GM23338 (cell line): ENCODE measurements at regions not wholly inside any gene's neighbourhood (a gene's known extent, or its start where the extent isn't known, plus 50 kb on each side); places are given as distances from the start of the nearest gene placed in this dataset.

Experiments used
- CREB1 ChIP-seq: fragments of 250-450 bp; sonication (Bioruptor Pico); IDR thresholded peaks from 2 replicates; pipeline ENCODE4 v1.5.0; 2020; ENCODE audit warnings: low read depth, mild to moderate bottlenecking, moderate library complexity
- EZH2 ChIP-seq: fragments of 200-600 bp; sonication (generic); IDR thresholded peaks from one replicate; pipeline ENCODE4 v1.8.0; 2017; ENCODE audit warnings: antibody characterized with exemption, mild to moderate bottlenecking, low read depth; ENCODE audit not compliant: unreplicated experiment
- EZH2phosphoT487 ChIP-seq: fragments of 200-600 bp; sonication (generic); IDR thresholded peaks from one replicate; pipeline ENCODE4 v1.8.1; 2018; ENCODE audit warnings: antibody characterized with exemption; ENCODE audit not compliant: unreplicated experiment
- POLR2AphosphoS5 ChIP-seq: IDR thresholded peaks from 2 replicates; pipeline ENCODE4 v1.6.1; 2016; ENCODE audit warnings: antibody characterized with exemption, low read depth
- REST ChIP-seq: IDR thresholded peaks from one replicate; pipeline ENCODE4 v1.6.1; 2018; ENCODE audit warnings: antibody characterized with exemption; ENCODE audit not compliant: unreplicated experiment
- ZNF462 ChIP-seq: fragments of 250-450 bp; sonication (Bioruptor Pico); IDR thresholded peaks from 2 replicates; pipeline ENCODE4 v1.5.0; 2020; ENCODE audit warnings: mild to moderate bottlenecking, moderate library complexity
- TF ChIP-seq, protein P1 (sequence below), 2 experiments: fragments of 200-600 bp in 1 of 2; sonication (generic) in 1 of 2; conservative IDR thresholded peaks; 2 replicates each; pipeline versions ENCODE4 v1.5.1 to v1.6.1; 2016 to 2017; ENCODE audit warnings: antibody characterized with exemption in 2 of 2, low read depth in 2 of 2, mild to moderate bottlenecking in 2 of 2, moderate library complexity in 1 of 2

GRCh38 chr20:12617076-12617475, 391.7 kb upstream of the SPTLC3 start:
- TF ChIP-seq ZNF462 (CRISPR knock-in tag) (no peak), POLR2AphosphoS5 (no peak), EZH2 (no peak), REST (no peak), EZH2phosphoT487 (no peak), CREB1 (CRISPR knock-in tag) (no peak)
- TF ChIP-seq, protein P1, sequence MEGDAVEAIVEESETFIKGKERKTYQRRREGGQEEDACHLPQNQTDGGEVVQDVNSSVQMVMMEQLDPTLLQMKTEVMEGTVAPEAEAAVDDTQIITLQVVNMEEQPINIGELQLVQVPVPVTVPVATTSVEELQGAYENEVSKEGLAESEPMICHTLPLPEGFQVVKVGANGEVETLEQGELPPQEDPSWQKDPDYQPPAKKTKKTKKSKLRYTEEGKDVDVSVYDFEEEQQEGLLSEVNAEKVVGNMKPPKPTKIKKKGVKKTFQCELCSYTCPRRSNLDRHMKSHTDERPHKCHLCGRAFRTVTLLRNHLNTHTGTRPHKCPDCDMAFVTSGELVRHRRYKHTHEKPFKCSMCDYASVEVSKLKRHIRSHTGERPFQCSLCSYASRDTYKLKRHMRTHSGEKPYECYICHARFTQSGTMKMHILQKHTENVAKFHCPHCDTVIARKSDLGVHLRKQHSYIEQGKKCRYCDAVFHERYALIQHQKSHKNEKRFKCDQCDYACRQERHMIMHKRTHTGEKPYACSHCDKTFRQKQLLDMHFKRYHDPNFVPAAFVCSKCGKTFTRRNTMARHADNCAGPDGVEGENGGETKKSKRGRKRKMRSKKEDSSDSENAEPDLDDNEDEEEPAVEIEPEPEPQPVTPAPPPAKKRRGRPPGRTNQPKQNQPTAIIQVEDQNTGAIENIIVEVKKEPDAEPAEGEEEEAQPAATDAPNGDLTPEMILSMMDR (conservative IDR thresholded peaks at IDR 0.05; ENCODE audit: low read depth in 2 of 2) = no peak
